B cell (primary cell): ENCODE measurements at regions not wholly inside any gene's neighbourhood (a gene's known extent, or its start where the extent isn't known, plus 50 kb on each side); places are given as distances from the start of the nearest gene placed in this dataset.
"Not testable (repeated sequence)": the region's sequence is repeated elsewhere in the genome, so short reads cannot be mapped to it uniquely, and the experiment has no call there.

ENCODE experiments used
- ATAC-seq: fragments of 200-7000 bp; cut with Tn5 transposase; one replicate; pipeline ENCODE4 v1.10.0; 2021; ENCODE audit warnings: low read depth, mild to moderate bottlenecking, moderate number of reproducible peaks, moderate library complexity
- CTCF ChIA-PET: fragments of 350-600 bp; sonication (Branson Sonifier 250); formaldehyde crosslinking; loops from one replicate; lab custom pipeline; 2021; ENCODE audit warnings: antibody characterized with exemption, inconsistent platforms; lab: Charles Lee
- POLR2A ChIA-PET: fragments of 350-600 bp; sonication (Branson Sonifier 250); formaldehyde crosslinking; loops from one replicate; lab custom pipeline; 2021; ENCODE audit warnings: antibody characterized with exemption; lab: Charles Lee
- DNase-seq: peaks from one replicate; pipeline ENCODE4 v3.0.0; 2013
- H2AFZ ChIP-seq: 2 replicates; pipeline ENCODE4 v1.6.1; 2012; ENCODE audit warnings: mild to moderate bottlenecking, low read depth, low read length; ENCODE audit not compliant: insufficient read depth, poor library complexity, severe bottlenecking
- H3K27ac ChIP-seq, 2 donors: 1 replicate in 1 of 2; 2 replicates in 1 of 2; pipeline ENCODE4 v1.5.1; 2012 to 2013; ENCODE audit warnings: low read length in 2 of 2, mild to moderate bottlenecking in 2 of 2, moderate library complexity in 1 of 2
- H3K27me3 ChIP-seq, 4 experiments: fragments of 200-600 bp in 1 of 4; sonication (generic) in 1 of 4; replicated peaks in 1 of 4; 1 replicate in 2 of 4; 2 replicates in 2 of 4; pipeline versions ENCODE4 v1.6.1 to v1.7.0; 2013 to 2016; ENCODE audit warnings: low read length in 3 of 4, mild to moderate bottlenecking in 2 of 4, mixed read lengths in 1 of 4, moderate library complexity in 1 of 4; ENCODE audit not compliant: insufficient read depth in 4 of 4, control insufficient read depth in 3 of 4; ENCODE audit errors: control extremely low read depth in 1 of 4
- H3K36me3 ChIP-seq, 2 experiments: replicated peaks in 1 of 2; 1 replicate in 1 of 2; 2 replicates in 1 of 2; pipeline versions ENCODE4 v1.6.1 to v1.7.1; 2013; ENCODE audit warnings: low read length in 1 of 2; ENCODE audit not compliant: insufficient read depth in 2 of 2, control insufficient read depth in 1 of 2; ENCODE audit errors: control extremely low read depth in 1 of 2, extremely low read depth in 1 of 2
- H3K4me1 ChIP-seq, 2 donors: fragments of 200-600 bp in 1 of 2; sonication (generic) in 1 of 2; 1 replicate in 1 of 2; 2 replicates in 1 of 2; pipeline versions ENCODE4 v1.5.1 to v1.6.1; 2013 to 2017; ENCODE audit warnings: low read length in 2 of 2; ENCODE audit not compliant: control insufficient read depth in 2 of 2, insufficient read depth in 2 of 2
- H3K4me2 ChIP-seq: replicated peaks from 2 replicates; pipeline ENCODE3; 2012; ENCODE audit warnings: mild to moderate bottlenecking, low read depth, low read length; ENCODE audit not compliant: poor library complexity, severe bottlenecking
- H3K4me3 ChIP-seq, 5 experiments: fragments of 200-600 bp in 1 of 5; sonication (generic) in 1 of 5; 1 replicate in 3 of 5; 2 replicates in 2 of 5; pipeline versions ENCODE4 v1.5.1 to v1.7.0; 2011 to 2016; ENCODE audit warnings: low read length in 4 of 5, mild to moderate bottlenecking in 4 of 5, low read depth in 2 of 5, control low read depth in 1 of 5, moderate library complexity in 1 of 5; ENCODE audit not compliant: insufficient read depth in 1 of 5; ENCODE audit errors: control extremely low read depth in 1 of 5, extremely low read depth in 1 of 5
- H3K79me2 ChIP-seq: fragments of 200-600 bp; sonication (generic); one replicate; pipeline ENCODE4 v1.6.0; 2016; ENCODE audit warnings: low read length; ENCODE audit not compliant: control insufficient read depth, insufficient read depth
- H3K9ac ChIP-seq: fragments of 200-600 bp; sonication (generic); 2 replicates; pipeline ENCODE4 v1.6.1; 2017; ENCODE audit warnings: mild to moderate bottlenecking, low read length, moderate library complexity
- H3K9me3 ChIP-seq, 3 donors: one replicate each; pipeline versions ENCODE4 v1.6.1 to v1.7.1; 2013; ENCODE audit warnings: low read length in 2 of 3; ENCODE audit not compliant: control insufficient read depth in 2 of 3, insufficient read depth in 1 of 3; ENCODE audit errors: control extremely low read depth in 1 of 3
- H4K20me1 ChIP-seq: 2 replicates; pipeline ENCODE4 v1.6.0; 2012; ENCODE audit warnings: mild to moderate bottlenecking, low read length; ENCODE audit not compliant: insufficient read depth, control insufficient read depth, poor library complexity, severe bottlenecking
- H3K27ac Mint-ChIP-seq: one replicate; pipeline ENCODE4 v1.8.0; 2021; ENCODE audit warnings: mixed read lengths
- H3K27me3 Mint-ChIP-seq: one replicate; pipeline ENCODE4 v1.8.0; 2021; ENCODE audit warnings: mixed read lengths
- H3K4me1 Mint-ChIP-seq: one replicate; pipeline ENCODE4 v1.8.0; 2021; ENCODE audit warnings: mixed read lengths
- H3K4me3 Mint-ChIP-seq: one replicate; pipeline ENCODE4 v1.8.0; 2021; ENCODE audit warnings: mixed read lengths
- H3K9me3 Mint-ChIP-seq: one replicate; pipeline ENCODE4 v1.8.0; 2022; ENCODE audit warnings: mixed read lengths; ENCODE audit not compliant: insufficient read depth
- EZH2 ChIP-seq: IDR thresholded peaks from 2 replicates; pipeline ENCODE4 v1.6.1; 2012; ENCODE audit warnings: borderline replicate concordance, low read depth, mild to moderate bottlenecking, moderate library complexity, low read length; ENCODE audit not compliant: insufficient read depth, poor library complexity, severe bottlenecking
- WGBS: methylation state at CpG from one replicate; pipeline ENCODE4 v1.1.5; 2013; ENCODE audit warnings: missing lambda C conversion rate; ENCODE audit not compliant: insufficient coverage; 5-methylcytosine and 5-hydroxymethylcytosine counted together
- intact Hi-C: fragments of 100-400 bp; cut with micrococcal nuclease; formaldehyde crosslinking; loops from one replicate; pipeline ENCODE4 v1.10.0; 2022

- POLR2A ChIA-PET, result no interaction called here
These were observed 568.4 kb upstream of the AGA start for GRCh38 chr4:178010596-178010995.

GRCh38 chr4:178015046-178015445 lies 572.8 kb upstream of the AGA start:
- H4K20me1 ChIP-seq, H3K27me3 ChIP-seq, H3K36me3 ChIP-seq, H3K4me2 ChIP-seq, H3K4me3 ChIP-seq, CTCF ChIA-PET, H3K27ac ChIP-seq, POLR2A ChIA-PET, H3K4me3 Mint-ChIP-seq, H3K9ac ChIP-seq, H3K9me3 ChIP-seq, H3K79me2 ChIP-seq, H3K4me1 Mint-ChIP-seq, intact Hi-C loops, H3K9me3 Mint-ChIP-seq, H2AFZ ChIP-seq, H3K4me1 ChIP-seq, ATAC-seq, H3K27ac Mint-ChIP-seq, H3K27me3 Mint-ChIP-seq, DNase-seq: not testable (repeated sequence)
- WGBS, result 98% methylated on average over 14 of the region's 27 CpGs

More at GRCh38 chr4:178010596-178010995, 568.4 kb upstream of the AGA start:
- CTCF ChIA-PET, result no interaction called here
- Mint-ChIP-seq H3K4me3 (no peak overlapping the region), H3K9me3 (peaks cover 1% of the 10 kb centered on the region), H3K27ac (no peak overlapping the region), H3K27me3 (no peaks in the 10 kb centered on the region), H3K4me1 (no peaks in the 10 kb centered on the region)
- DNase-seq, result no peak
- Histone ChIP-seq H3K36me3 (no peaks in the 10 kb centered on the region), H3K27me3 (no peaks in the 10 kb centered on the region), H3K4me1 (no peaks in the 10 kb centered on the region), H3K9ac (no peak overlapping the region), H3K9me3 (no peaks in the 10 kb centered on the region), H3K4me3 (no peak overlapping the region), H4K20me1 (no peaks in the 10 kb centered on the region), H3K27ac (no peak overlapping the region), H2AFZ (no peak overlapping the region), H3K4me2 (no peak overlapping the region), H3K79me2 (no peaks in the 10 kb centered on the region)
- no peak for ATAC-seq
- no CpG with 5 or more reads among the region's 3 CpGs for WGBS
- intact Hi-C loops, result no loop called here
- TF ChIP-seq EZH2, result no peak
